ENCODE measurements at regions not wholly inside any gene's neighbourhood (a gene's known extent, or its start where the extent isn't known, plus 50 kb on each side); places are given as distances from the start of the nearest gene placed in this dataset.

GRCh38 chr16:54750249-54750648 lies 180.4 kb upstream of the IRX5 start:
- Histone ChIP-seq H3K27ac (no peak overlapping the region), H3K4me1 (no peaks in the 10 kb centered on the region), H3K9me3 (no peaks in the 10 kb centered on the region), H3K36me3 (ENCODE audit: insufficient read depth in 1 of 2, low read depth in 1 of 2) (no peaks in the 10 kb centered on the region), H3K27me3 (ENCODE audit: insufficient read depth in 3 of 3, low read length in 2 of 3) (peaks cover 0 to 3% (median 0%) of the 10 kb centered on the region in 3 donors), H3K4me3 (no peak overlapping the region)
- ATAC-seq (no peak), DNase-seq (no peak)
- 86 to 93% (median 93%) methylated on average over 7 of the region's 7 CpGs for WGBS, 3 donors
- intact Hi-C loops (cut with DNase I), result no loop called here
- TF ChIP-seq CTCF (IDR thresholded peaks at IDR 0.05), result no peak

DNA sequence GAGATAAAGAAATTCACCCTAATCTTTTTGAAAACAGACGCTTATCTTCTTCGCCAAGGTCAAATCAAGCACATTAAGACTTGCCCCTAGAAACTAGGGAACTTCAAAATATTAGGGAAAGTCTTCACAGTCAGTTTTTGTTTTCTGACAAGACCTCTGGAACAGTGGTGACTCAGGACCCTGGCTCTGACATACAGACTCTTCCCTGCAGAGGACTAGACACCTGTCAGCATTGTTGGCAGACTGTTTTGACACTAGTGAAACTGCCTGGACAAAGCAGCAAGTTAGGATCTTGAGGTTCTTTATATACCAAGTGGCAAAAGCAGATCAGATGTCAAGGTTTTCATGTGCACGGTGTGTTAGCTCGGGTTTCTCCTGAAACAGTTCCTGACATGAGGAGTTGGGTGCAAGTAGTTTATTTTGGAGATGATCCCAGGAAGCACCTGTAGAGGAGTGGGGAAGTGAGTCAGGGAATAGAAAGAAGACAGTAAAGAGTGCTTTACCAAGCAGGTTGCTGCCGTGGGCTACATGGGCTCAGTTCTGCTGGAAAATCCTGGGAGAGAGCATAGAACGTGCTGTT lies 182.0 kb upstream of the IRX5 start:
- Histone ChIP-seq H3K27me3 (ENCODE audit: insufficient read depth in 3 of 3, low read length in 2 of 3) (peaks cover 0 to 3% (median 0%) of the 10 kb centered on the region in 3 donors), H3K4me3 (no peak overlapping the region), H3K36me3 (ENCODE audit: insufficient read depth in 1 of 2, low read depth in 1 of 2) (no peaks in the 10 kb centered on the region), H3K4me1 (no peaks in the 10 kb centered on the region), H3K9me3 (no peaks in the 10 kb centered on the region), H3K27ac (no peak overlapping the region)
- no peak for TF ChIP-seq CTCF (IDR thresholded peaks at IDR 0.05)
- DNase-seq, result no peak
- intact Hi-C loops (cut with DNase I), result no loop called here
- ATAC-seq, result peak in 2 of 4 donors; percentile 43 to 54
- WGBS, 3 donors, result 35 to 37% (median 35%) methylated on average over 6 of the region's 6 CpGs

DNA sequence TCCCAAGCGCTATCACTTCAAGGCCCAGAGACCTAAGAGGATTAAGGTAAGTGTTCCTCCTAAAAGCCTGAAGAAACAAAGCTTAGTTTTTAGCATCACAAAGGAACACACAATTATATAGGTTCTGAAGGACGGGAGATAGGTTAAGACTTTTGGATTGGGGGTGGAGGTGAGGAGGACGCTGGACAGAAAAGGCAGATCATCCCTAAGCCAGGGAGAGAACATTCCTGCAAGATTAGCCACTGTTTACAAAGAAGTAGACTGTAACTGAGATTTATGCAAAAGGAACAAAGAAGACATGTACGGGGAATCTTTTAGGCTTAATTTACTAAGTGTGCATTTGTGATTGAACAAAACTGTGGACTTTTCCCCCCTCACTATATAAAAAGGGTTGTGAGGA lies 184.1 kb upstream of the IRX5 start:
- WGBS, 3 donors, result 84 to 93% (median 89%) methylated on average over 4 of the region's 4 CpGs
- Histone ChIP-seq H3K27me3 (ENCODE audit: insufficient read depth in 3 of 3, low read length in 2 of 3) (peaks cover 0 to 3% (median 0%) of the 10 kb centered on the region in 3 donors), H3K36me3 (ENCODE audit: insufficient read depth in 1 of 2, low read depth in 1 of 2) (no peaks in the 10 kb centered on the region), H3K27ac (no peak overlapping the region), H3K4me3 (no peak overlapping the region), H3K4me1 (no peaks in the 10 kb centered on the region), H3K9me3 (no peaks in the 10 kb centered on the region)
- no peak for ATAC-seq
- intact Hi-C loops (cut with DNase I), result no loop called here
- TF ChIP-seq CTCF (IDR thresholded peaks at IDR 0.05), result no peak
- DNase-seq, result no peak

DNA sequence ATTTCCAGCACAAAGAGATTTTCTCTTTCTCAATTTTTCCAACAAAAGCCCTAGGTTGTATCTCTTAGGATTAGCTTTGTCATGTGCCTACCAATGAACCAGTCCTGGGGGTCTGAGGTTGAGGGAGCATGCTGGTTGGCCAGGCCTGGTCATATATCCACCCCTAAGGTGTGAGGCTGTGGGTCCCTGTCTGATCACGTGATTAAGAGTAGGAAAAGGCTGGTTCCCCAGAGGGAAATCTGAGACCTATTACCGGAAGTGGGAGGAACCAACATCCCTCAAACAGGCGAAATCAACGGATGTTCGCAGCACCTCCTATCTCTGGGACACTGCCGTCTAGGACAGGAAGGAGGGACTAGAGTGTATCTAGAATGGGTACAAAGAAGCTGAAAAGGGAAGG lies 185.7 kb upstream of the IRX5 start:
- WGBS, 3 donors, result 79 to 86% (median 84%) methylated on average over 6 of the region's 6 CpGs

More for the DNA sequence above, 185.7 kb upstream of the IRX5 start:
- H3K27me3 ChIP-seq (ENCODE audit: insufficient read depth in 3 of 3, low read length in 2 of 3), result peaks cover 0 to 3% (median 0%) of the 10 kb centered on the region in 3 donors
- H3K36me3 ChIP-seq (ENCODE audit: insufficient read depth in 1 of 2, low read depth in 1 of 2), result no peaks in the 10 kb centered on the region
- intact Hi-C loops (cut with DNase I), result no loop called here
- no peak for TF ChIP-seq CTCF (IDR thresholded peaks at IDR 0.05)
- no peak for ATAC-seq
- H3K4me1 ChIP-seq, result no peaks in the 10 kb centered on the region
- H3K9me3 ChIP-seq, result no peaks in the 10 kb centered on the region
- no peak for DNase-seq
- H3K27ac ChIP-seq, result no peak overlapping the region
- H3K4me3 ChIP-seq, result no peak overlapping the region

All from psoas muscle (tissue), 7 donors.